ENCODE measurements at regions not wholly inside any gene's neighbourhood (a gene's known extent, or its start where the extent isn't known, plus 50 kb on each side); places are given as distances from the start of the nearest gene placed in this dataset.

GRCh38 chr12:61919686-61920085 is 340.5 kb upstream of the USP15 start:
- no peak for FAIRE-seq
- POLR2A ChIA-PET (ENCODE audit: partially characterized antibody) = no interaction called here
- H2BK120ac ChIP-seq (replicated peaks; ENCODE audit: low read depth, low read length) = no peak overlapping the region
- no peak for TF ChIP-seq YY1 (IDR thresholded peaks at IDR 0.05; ENCODE audit: low read depth, low read length)
- TF ChIP-seq KDM1A (IDR thresholded peaks at IDR 0.05; ENCODE audit: borderline replicate concordance, low read length) = no peak
- no peak for TF ChIP-seq CHD2 (IDR thresholded peaks at IDR 0.05; ENCODE audit: low read length)
- no peak for TF ChIP-seq RXRA (IDR thresholded peaks at IDR 0.05; ENCODE audit: insufficient read depth, low read depth, low read length)
- no peak for TF ChIP-seq CEBPB (IDR thresholded peaks at IDR 0.05; ENCODE audit: low read depth, low read length)
- TF ChIP-seq GABPA (IDR thresholded peaks at IDR 0.05; ENCODE audit: borderline replicate concordance, insufficient read depth, low read length) = no peak
- TF ChIP-seq CTBP2 (IDR thresholded peaks at IDR 0.05; ENCODE audit: borderline replicate concordance, insufficient read depth, insufficient read length, low read length) = no peak
- TF ChIP-seq CTCF (IDR thresholded peaks at IDR 0.05; ENCODE audit: control extremely low read depth in 1 of 3, insufficient read depth in 1 of 3, low read depth in 1 of 3, low read length in 3 of 3) = no peak
- TF ChIP-seq TEAD4 (IDR thresholded peaks at IDR 0.05; ENCODE audit: low read depth, low read length) = no peak
- TF ChIP-seq USF2 (IDR thresholded peaks at IDR 0.05; ENCODE audit: low read length) = no peak
- no peak for TF ChIP-seq EZH2 (IDR thresholded peaks at IDR 0.05; ENCODE audit: low read depth, low read length, severe bottlenecking)
- TF ChIP-seq SIRT6 (IDR thresholded peaks at IDR 0.05; ENCODE audit: low read length) = no peak

More at GRCh38 chr12:61919686-61920085, 340.5 kb upstream of the USP15 start:
- no peak overlapping the region for H2BK5ac ChIP-seq (ENCODE audit: low read depth, low read length)
- no peak overlapping the region for H4K91ac ChIP-seq (replicated peaks; ENCODE audit: insufficient read length, low read length)
- H3K9me3 ChIP-seq (ENCODE audit: insufficient read depth in 2 of 2, low read depth in 1 of 2, low read length in 1 of 2) = no peaks in the 10 kb centered on the region
- no peak overlapping the region for H4K5ac ChIP-seq (ENCODE audit: insufficient read length, low read depth, low read length)
- H3K9ac ChIP-seq (replicated peaks in 1 of 4; ENCODE audit: extremely low read depth in 1 of 4, low read depth in 3 of 4, low read length in 3 of 4) = no peak overlapping the region
- no peaks in the 10 kb centered on the region for H4K20me1 ChIP-seq (replicated peaks in 1 of 2; ENCODE audit: control insufficient read depth in 1 of 2, insufficient read depth in 2 of 2, low read length in 2 of 2)
- no peak overlapping the region for H2BK20ac ChIP-seq (ENCODE audit: low read length)
- H2BK15ac ChIP-seq (ENCODE audit: low read length) = no peak overlapping the region
- CTCF ChIA-PET (ENCODE audit: partially characterized antibody) = no interaction called here
- H3K4ac ChIP-seq (replicated peaks; ENCODE audit: insufficient read length, low read depth, low read length) = no peak overlapping the region
- H3K4me1 ChIP-seq (replicated peaks in 1 of 4; ENCODE audit: control insufficient read depth in 3 of 4, insufficient read depth in 4 of 4, low read length in 3 of 4) = peaks cover 0 to 2% (median 0%) of the 10 kb centered on the region in 4 experiments; a peak in 1 of 7 replicates
- H3K18ac ChIP-seq (ENCODE audit: extremely low read depth, low read length) = no peak overlapping the region
- H3K4me2 ChIP-seq (ENCODE audit: insufficient read depth in 1 of 2, low read depth in 2 of 2, low read length in 2 of 2) = no peak overlapping the region
- no peak overlapping the region for H3K56ac ChIP-seq (replicated peaks; ENCODE audit: insufficient read length, low read depth, low read length)
- no peak overlapping the region for H4K8ac ChIP-seq (ENCODE audit: extremely low read depth, insufficient read depth, low read length)
- H3K79me2 ChIP-seq (ENCODE audit: control insufficient read depth in 1 of 2, insufficient read depth in 2 of 2, low read length in 2 of 2) = no peaks in the 10 kb centered on the region
- no peak for DNase-seq (ENCODE audit: low read depth in 1 of 2, low spot score in 2 of 2)
- H3K36me3 ChIP-seq (ENCODE audit: control insufficient read depth in 2 of 4, insufficient read depth in 4 of 4, low read length in 3 of 4) = no peaks in the 10 kb centered on the region
- H2BK12ac ChIP-seq (ENCODE audit: low read depth, low read length) = no peak overlapping the region
- 79% methylated on average over 1 of the region's 1 CpG; no CpG with 5 or more reads in 1 of the 2 experiments for WGBS, 2 experiments (ENCODE audit: extremely low coverage in 1 of 2, insufficient coverage in 1 of 2, insufficient read length in 1 of 2, insufficient replicate concordance in 2 of 2, low coverage in 1 of 2, low lambda C conversion rate in 2 of 2, missing lambda C conversion rate in 1 of 2)
- H3K23me2 ChIP-seq (ENCODE audit: low read depth, low read length) = no peaks in the 10 kb centered on the region
- H3K14ac ChIP-seq (ENCODE audit: insufficient read length) = no peak overlapping the region
- H3K4me3 ChIP-seq (ENCODE audit: extremely low read depth in 1 of 4, insufficient read depth in 2 of 4, low read depth in 3 of 4, low read length in 4 of 4) = no peak overlapping the region
- no peaks in the 10 kb centered on the region for H3K27me3 ChIP-seq (replicated peaks in 1 of 4; ENCODE audit: control insufficient read depth in 3 of 4, extremely low read depth in 1 of 4, insufficient read depth in 3 of 4, low read length in 3 of 4)
- no peaks in the 10 kb centered on the region for H3K79me1 ChIP-seq (ENCODE audit: low read depth, low read length)
- H2AFZ ChIP-seq (ENCODE audit: low read length) = no peak overlapping the region
- no peak overlapping the region for H2AK5ac ChIP-seq (ENCODE audit: low read depth, low read length)
- H3K23ac ChIP-seq (ENCODE audit: insufficient read length) = no peak overlapping the region
- H3K27ac ChIP-seq (ENCODE audit: low read depth, low read length) = no peak overlapping the region
